VCaP (cell line): ENCODE measurements at regions not wholly inside any gene's neighbourhood (a gene's known extent, or its start where the extent isn't known, plus 50 kb on each side); places are given as distances from the start of the nearest gene placed in this dataset.

Source experiments
- H3K27ac ChIP-seq: fragments of 450-650 bp; 2 replicates; pipeline ENCODE4 v1.5.1; 2017
- TF ChIP-seq, protein P1 (sequence below): fragments of 450-650 bp; conservative IDR thresholded peaks from 2 replicates; pipeline ENCODE4 v1.5.1; 2017; ENCODE audit warnings: mild to moderate bottlenecking, moderate library complexity

GRCh38 chr10:43737003-43737402, 88.3 kb upstream of the ZNF32 start:
- no peak overlapping the region for H3K27ac ChIP-seq
- TF ChIP-seq, protein P1, sequence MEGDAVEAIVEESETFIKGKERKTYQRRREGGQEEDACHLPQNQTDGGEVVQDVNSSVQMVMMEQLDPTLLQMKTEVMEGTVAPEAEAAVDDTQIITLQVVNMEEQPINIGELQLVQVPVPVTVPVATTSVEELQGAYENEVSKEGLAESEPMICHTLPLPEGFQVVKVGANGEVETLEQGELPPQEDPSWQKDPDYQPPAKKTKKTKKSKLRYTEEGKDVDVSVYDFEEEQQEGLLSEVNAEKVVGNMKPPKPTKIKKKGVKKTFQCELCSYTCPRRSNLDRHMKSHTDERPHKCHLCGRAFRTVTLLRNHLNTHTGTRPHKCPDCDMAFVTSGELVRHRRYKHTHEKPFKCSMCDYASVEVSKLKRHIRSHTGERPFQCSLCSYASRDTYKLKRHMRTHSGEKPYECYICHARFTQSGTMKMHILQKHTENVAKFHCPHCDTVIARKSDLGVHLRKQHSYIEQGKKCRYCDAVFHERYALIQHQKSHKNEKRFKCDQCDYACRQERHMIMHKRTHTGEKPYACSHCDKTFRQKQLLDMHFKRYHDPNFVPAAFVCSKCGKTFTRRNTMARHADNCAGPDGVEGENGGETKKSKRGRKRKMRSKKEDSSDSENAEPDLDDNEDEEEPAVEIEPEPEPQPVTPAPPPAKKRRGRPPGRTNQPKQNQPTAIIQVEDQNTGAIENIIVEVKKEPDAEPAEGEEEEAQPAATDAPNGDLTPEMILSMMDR, result no peak

GRCh38 chr10:43735907-43736306, 87.2 kb upstream of the ZNF32 start:
- no peak overlapping the region for H3K27ac ChIP-seq

GRCh38 chr10:43734716-43735115, 86.0 kb upstream of the ZNF32 start:
- TF ChIP-seq, protein P1, result no peak
- H3K27ac ChIP-seq, result no peak overlapping the region

More at GRCh38 chr10:43735907-43736306, 87.2 kb upstream of the ZNF32 start:
- TF ChIP-seq, protein P1, result no peak

DNA sequence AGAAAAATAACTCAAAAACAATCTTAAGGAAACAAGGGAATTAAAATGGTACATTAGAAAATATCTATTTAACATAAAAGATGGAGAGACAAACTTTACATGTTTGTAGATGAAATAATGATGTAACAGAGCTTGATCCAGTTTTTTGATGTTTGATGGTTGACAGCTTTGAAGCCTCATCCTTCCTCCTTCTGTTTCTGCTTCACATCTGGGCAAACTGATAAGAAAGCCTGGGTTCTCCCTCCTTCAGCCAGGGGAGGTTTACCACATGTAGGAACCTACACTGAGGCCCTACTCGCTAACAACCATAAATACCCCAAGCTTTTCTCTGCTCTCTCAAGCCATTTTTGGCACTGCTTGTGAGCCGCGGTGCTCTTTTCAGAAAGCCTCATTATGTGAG, 82.8 kb upstream of the ZNF32 start:
- TF ChIP-seq, protein P1, result no peak

DNA sequence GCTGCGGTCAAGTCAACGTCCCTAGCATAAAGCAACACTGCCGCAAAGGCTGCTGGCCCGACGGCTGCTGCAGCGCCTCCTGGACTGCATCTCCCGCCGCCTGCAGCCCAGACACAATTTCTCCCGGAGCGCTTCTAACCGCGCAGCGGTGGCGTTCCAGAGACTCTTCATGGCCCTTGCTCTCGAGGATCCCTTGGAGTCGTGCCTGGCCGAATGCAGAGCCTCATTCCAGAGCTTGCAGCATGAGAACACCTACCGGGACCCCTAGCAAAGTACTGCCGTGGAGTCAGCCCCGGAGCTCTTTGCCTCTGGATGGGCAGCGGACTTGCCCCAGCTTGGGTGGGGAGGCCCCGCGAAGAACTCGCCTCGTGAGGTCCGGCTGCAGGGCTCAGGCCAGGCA, 79.7 kb upstream of the ZNF32 start:
- no peak overlapping the region for H3K27ac ChIP-seq
- TF ChIP-seq, protein P1, result no peak

More for the DNA sequence above, 82.8 kb upstream of the ZNF32 start:
- no peak overlapping the region for H3K27ac ChIP-seq

DNA sequence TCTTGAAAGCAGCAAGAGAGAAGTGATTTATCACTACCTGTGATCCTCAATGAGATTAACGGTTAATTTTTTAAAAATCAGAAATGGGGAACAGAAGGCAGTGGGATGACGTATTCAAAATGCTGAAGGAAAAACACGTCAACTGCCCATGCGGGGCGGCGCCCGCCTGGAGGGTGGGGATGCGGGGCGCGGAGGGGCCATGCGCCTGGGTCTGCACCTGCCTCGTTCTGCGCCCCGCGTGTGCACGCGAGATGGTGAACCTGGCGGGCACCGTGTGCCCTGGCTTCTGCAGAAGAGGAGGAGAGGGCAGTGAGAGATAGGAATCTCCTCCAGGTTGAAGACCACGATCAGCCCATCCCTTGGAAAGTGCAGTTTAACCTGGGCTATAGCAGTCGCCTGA, 79.3 kb upstream of the ZNF32 start:
- TF ChIP-seq, protein P1, result no peak

DNA sequence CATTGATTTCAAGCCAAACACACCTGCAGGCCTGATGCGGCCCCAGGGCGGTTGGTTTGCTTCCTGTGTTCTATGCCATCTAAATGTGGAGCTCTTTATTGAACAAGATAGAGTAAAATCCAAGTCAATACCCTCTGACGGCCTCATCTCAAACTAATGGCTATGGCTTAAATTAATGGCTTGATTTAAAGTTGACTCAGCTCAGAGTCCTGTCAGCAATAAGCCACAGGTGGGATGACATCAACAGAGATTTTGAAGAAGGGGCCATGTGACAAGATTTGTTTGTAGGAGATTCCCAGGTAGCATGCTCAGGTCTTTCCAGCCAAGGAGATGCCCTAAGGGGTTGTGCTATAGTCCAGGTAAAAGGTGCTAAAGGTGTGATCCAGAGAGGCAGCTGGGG, 66.7 kb upstream of the ZNF32 start:
- TF ChIP-seq, protein P1, result no peak
- no peak overlapping the region for H3K27ac ChIP-seq

More for the DNA sequence above, 79.3 kb upstream of the ZNF32 start:
- no peak overlapping the region for H3K27ac ChIP-seq
